ENCODE measurements at regions not wholly inside any gene's neighbourhood (a gene's known extent, or its start where the extent isn't known, plus 50 kb on each side); places are given as distances from the start of the nearest gene placed in this dataset.

GRCh38 chr10:9501944-9502343, 1447.5 kb downstream of the GATA3 start:
- Histone ChIP-seq H3K36me3 (no peaks in the 10 kb centered on the region), H3K27ac (no peak overlapping the region), H3K27me3 (no peaks in the 10 kb centered on the region), H3K9me3 (no peaks in the 10 kb centered on the region), H3K4me3 (no peak overlapping the region), H3K4me1 (no peaks in the 10 kb centered on the region)
- no peak for TF ChIP-seq CTCF (IDR thresholded peaks at IDR 0.05)
- DNase-seq = no peak

GRCh38 chr10:9504227-9504626, 1449.7 kb downstream of the GATA3 start:
- H3K4me3 ChIP-seq = no peak overlapping the region
- no peaks in the 10 kb centered on the region for H3K36me3 ChIP-seq
- H3K27me3 ChIP-seq = no peaks in the 10 kb centered on the region
- no peak overlapping the region for H3K27ac ChIP-seq
- H3K9me3 ChIP-seq = no peaks in the 10 kb centered on the region
- TF ChIP-seq CTCF (IDR thresholded peaks at IDR 0.05) (no peak), POLR2A (IDR thresholded peaks at IDR 0.05) (no peak)
- H3K4me1 ChIP-seq = no peaks in the 10 kb centered on the region
- no peak for DNase-seq

- Histone ChIP-seq H3K4me1 (no peaks in the 10 kb centered on the region), H3K36me3 (no peaks in the 10 kb centered on the region), H3K4me3 (no peak overlapping the region), H3K9me3 (no peaks in the 10 kb centered on the region), H3K27ac (no peak overlapping the region), H3K27me3 (no peaks in the 10 kb centered on the region)
- DNase-seq = no peak
- TF ChIP-seq CTCF (IDR thresholded peaks at IDR 0.05) (no peak), POLR2A (IDR thresholded peaks at IDR 0.05) (no peak)
Observed at GRCh38 chr10:9505546-9505945, 1451.1 kb downstream of the GATA3 start.

- Histone ChIP-seq H3K27ac (no peak overlapping the region), H3K27me3 (no peaks in the 10 kb centered on the region), H3K4me1 (no peaks in the 10 kb centered on the region), H3K36me3 (no peaks in the 10 kb centered on the region), H3K4me3 (no peak overlapping the region), H3K9me3 (no peaks in the 10 kb centered on the region)
- no peak for DNase-seq
- TF ChIP-seq CTCF (IDR thresholded peaks at IDR 0.05) (no peak), POLR2A (IDR thresholded peaks at IDR 0.05) (no peak)
Observed at GRCh38 chr10:9508606-9509005, 1454.1 kb downstream of the GATA3 start.

- no peak for DNase-seq
- Histone ChIP-seq H3K27me3 (no peaks in the 10 kb centered on the region), H3K4me3 (no peak overlapping the region), H3K4me1 (no peaks in the 10 kb centered on the region), H3K36me3 (no peaks in the 10 kb centered on the region), H3K27ac (no peak overlapping the region), H3K9me3 (no peaks in the 10 kb centered on the region)
- TF ChIP-seq CTCF (IDR thresholded peaks at IDR 0.05) (no peak), POLR2A (IDR thresholded peaks at IDR 0.05) (no peak)
Observed at GRCh38 chr10:9510626-9511025, 1456.1 kb downstream of the GATA3 start.

- TF ChIP-seq POLR2A (IDR thresholded peaks at IDR 0.05) = no peak
- TF ChIP-seq CTCF (IDR thresholded peaks at IDR 0.05) = no peak
- no peak overlapping the region for H3K4me3 ChIP-seq
- H3K36me3 ChIP-seq = no peaks in the 10 kb centered on the region
- no peaks in the 10 kb centered on the region for H3K9me3 ChIP-seq
- H3K4me1 ChIP-seq = no peaks in the 10 kb centered on the region
- no peak overlapping the region for H3K27ac ChIP-seq
- no peak for DNase-seq
- H3K27me3 ChIP-seq = no peaks in the 10 kb centered on the region
Observed at GRCh38 chr10:9515922-9516321, 1461.4 kb downstream of the GATA3 start.
